Natural killer cell (primary cell): ENCODE measurements at regions not wholly inside any gene's neighbourhood (a gene's known extent, or its start where the extent isn't known, plus 50 kb on each side); places are given as distances from the start of the nearest gene placed in this dataset.

Experiments used
- ATAC-seq, 3 donors: fragments of 150-1000 bp in 2 of 3; fragments of 200-7000 bp in 1 of 3; cut with Tn5 transposase; 1 replicate in 1 of 3; 2 replicates in 2 of 3; pipeline ENCODE4 v1.10.0; 2021; ENCODE audit warnings: mild to moderate bottlenecking in 2 of 3, moderate library complexity in 2 of 3
- DNase-seq, 2 donors: peaks; one replicate each; pipeline versions ENCODE4 v3.0.0 to v3.0.0-alpha.2; 2013 to 2021; ENCODE audit warnings: mixed read lengths in 1 of 2
- H3K27ac ChIP-seq: one replicate; pipeline ENCODE4 v1.5.1; 2013; ENCODE audit warnings: mild to moderate bottlenecking, low read length
- H3K27me3 ChIP-seq: one replicate; pipeline ENCODE4 v1.6.1; 2013; ENCODE audit warnings: low read length; ENCODE audit not compliant: control insufficient read depth, insufficient read depth
- H3K36me3 ChIP-seq: one replicate; pipeline ENCODE4 v1.6.1; 2013; ENCODE audit warnings: low read length; ENCODE audit not compliant: control insufficient read depth, insufficient read depth
- H3K4me1 ChIP-seq: one replicate; pipeline ENCODE4 v1.6.1; 2013; ENCODE audit warnings: low read length; ENCODE audit not compliant: control insufficient read depth, insufficient read depth
- H3K4me3 ChIP-seq: one replicate; pipeline ENCODE4 v1.5.1; 2013; ENCODE audit warnings: low read length
- H3K9me3 ChIP-seq: one replicate; pipeline ENCODE4 v1.6.1; 2013; ENCODE audit warnings: low read length; ENCODE audit not compliant: control insufficient read depth, insufficient read depth
- H3K27ac Mint-ChIP-seq, 2 donors: one replicate each; pipeline ENCODE4 v1.8.0; 2022; ENCODE audit warnings: mild to moderate bottlenecking in 2 of 2, mixed read lengths in 2 of 2, moderate library complexity in 1 of 2
- H3K27me3 Mint-ChIP-seq, 2 donors: one replicate each; pipeline ENCODE4 v1.8.0; 2022; ENCODE audit warnings: low read depth in 2 of 2, mixed read lengths in 2 of 2
- H3K36me3 Mint-ChIP-seq: one replicate; pipeline ENCODE4 v1.8.0; 2022; ENCODE audit warnings: mixed read lengths
- H3K4me1 Mint-ChIP-seq, 2 donors: one replicate each; pipeline ENCODE4 v1.8.0; 2022; ENCODE audit warnings: mixed read lengths in 2 of 2
- H3K4me3 Mint-ChIP-seq: one replicate; pipeline ENCODE4 v1.8.0; 2022; ENCODE audit warnings: mild to moderate bottlenecking, moderate library complexity, mixed read lengths
- H3K9me3 Mint-ChIP-seq, 2 donors: one replicate each; pipeline ENCODE4 v1.8.0; 2022; ENCODE audit warnings: mixed read lengths in 2 of 2
- CTCF ChIP-seq: fragments of 200-600 bp; IDR thresholded peaks from one replicate; pipeline ENCODE4 v1.8.0; 2022; ENCODE audit warnings: antibody characterized with exemption
- WGBS: methylation state at CpG from one replicate; pipeline ENCODE4 v1.1.7; 2013; ENCODE audit warnings: missing lambda C conversion rate; ENCODE audit not compliant: insufficient coverage; 5-methylcytosine and 5-hydroxymethylcytosine counted together
- intact Hi-C: fragments of 100-400 bp; cut with micrococcal nuclease; formaldehyde crosslinking; loops from one replicate; pipeline ENCODE4 v1.14.2; 2022

GRCh38 chr1:79110749-79111148 lies 104.2 kb upstream of the ADGRL4 start:
- Mint-ChIP-seq H3K36me3 (no peaks in the 10 kb centered on the region), H3K4me3 (no peak overlapping the region), H3K9me3 (peaks cover 5 to 18% of the 10 kb centered on the region in 2 donors), H3K4me1 (no peaks in the 10 kb centered on the region), H3K27ac (no peak overlapping the region), H3K27me3 (no peaks in the 10 kb centered on the region)
- H3K4me1 ChIP-seq, result no peaks in the 10 kb centered on the region
- intact Hi-C loops, result no loop called here
- DNase-seq, result no peak
- ATAC-seq, result no peak
- no peaks in the 10 kb centered on the region for H3K27me3 ChIP-seq
- H3K9me3 ChIP-seq, result peaks cover 11% of the 10 kb centered on the region
- no peak overlapping the region for H3K27ac ChIP-seq
- H3K4me3 ChIP-seq, result no peak overlapping the region
- no peaks in the 10 kb centered on the region for H3K36me3 ChIP-seq
- TF ChIP-seq CTCF, result no peak

- no peak for ATAC-seq
- WGBS, result 100% methylated on average over 1 of the region's 1 CpG
- H3K36me3 Mint-ChIP-seq, result no peaks in the 10 kb centered on the region
Measured at GRCh38 chr1:79109445-79109844, 102.9 kb upstream of the ADGRL4 start.

GRCh38 chr1:79105500-79105899 lies 99.0 kb upstream of the ADGRL4 start:
- Histone ChIP-seq H3K27ac (no peak overlapping the region), H3K4me1 (no peaks in the 10 kb centered on the region), H3K4me3 (no peak overlapping the region), H3K27me3 (no peaks in the 10 kb centered on the region), H3K9me3 (peaks cover 7% of the 10 kb centered on the region), H3K36me3 (no peaks in the 10 kb centered on the region)
- H3K9me3 Mint-ChIP-seq, result peaks cover 7 to 16% of the 10 kb centered on the region in 2 donors
- no peaks in the 10 kb centered on the region for H3K36me3 Mint-ChIP-seq
- intact Hi-C loops, result no loop called here
- H3K27ac Mint-ChIP-seq, result no peak overlapping the region
- no peak overlapping the region for H3K4me3 Mint-ChIP-seq
- no peak for ATAC-seq
- no peaks in the 10 kb centered on the region for H3K4me1 Mint-ChIP-seq
- 100% methylated on average over 2 of the region's 2 CpGs for WGBS
- H3K27me3 Mint-ChIP-seq, result no peaks in the 10 kb centered on the region
- DNase-seq, result no peak
- TF ChIP-seq CTCF, result no peak

More at GRCh38 chr1:79109445-79109844, 102.9 kb upstream of the ADGRL4 start:
- no peaks in the 10 kb centered on the region for H3K4me1 ChIP-seq
- no peak overlapping the region for H3K27ac Mint-ChIP-seq
- H3K4me1 Mint-ChIP-seq, result no peaks in the 10 kb centered on the region
- H3K4me3 ChIP-seq, result no peak overlapping the region
- H3K36me3 ChIP-seq, result no peaks in the 10 kb centered on the region
- no peaks in the 10 kb centered on the region for H3K27me3 Mint-ChIP-seq
- H3K27ac ChIP-seq, result no peak overlapping the region
- no peak overlapping the region for H3K4me3 Mint-ChIP-seq
- intact Hi-C loops, result no loop called here
- no peak for TF ChIP-seq CTCF
- H3K9me3 Mint-ChIP-seq, result peaks cover 8 to 19% of the 10 kb centered on the region in 2 donors
- DNase-seq, result no peak
- H3K9me3 ChIP-seq, result peaks cover 15% of the 10 kb centered on the region
- no peaks in the 10 kb centered on the region for H3K27me3 ChIP-seq

- Histone ChIP-seq H3K27me3 (no peaks in the 10 kb centered on the region), H3K4me1 (no peaks in the 10 kb centered on the region), H3K27ac (no peak overlapping the region), H3K36me3 (no peaks in the 10 kb centered on the region), H3K4me3 (no peak overlapping the region), H3K9me3 (peaks cover 7% of the 10 kb centered on the region)
- Mint-ChIP-seq H3K27ac (no peak overlapping the region), H3K4me1 (no peaks in the 10 kb centered on the region), H3K36me3 (no peaks in the 10 kb centered on the region), H3K27me3 (no peaks in the 10 kb centered on the region), H3K4me3 (no peak overlapping the region), H3K9me3 (peaks cover 7 to 16% of the 10 kb centered on the region in 2 donors)
- ATAC-seq (no peak), DNase-seq (no peak)
- intact Hi-C loops, result no loop called here
- WGBS, result 84% methylated on average over 2 of the region's 3 CpGs
- no peak for TF ChIP-seq CTCF
Measured at GRCh38 chr1:79104617-79105016, 98.1 kb upstream of the ADGRL4 start.
